ENCODE measurements at regions not wholly inside any gene's neighbourhood (a gene's known extent, or its start where the extent isn't known, plus 50 kb on each side); places are given as distances from the start of the nearest gene placed in this dataset.

DNA sequence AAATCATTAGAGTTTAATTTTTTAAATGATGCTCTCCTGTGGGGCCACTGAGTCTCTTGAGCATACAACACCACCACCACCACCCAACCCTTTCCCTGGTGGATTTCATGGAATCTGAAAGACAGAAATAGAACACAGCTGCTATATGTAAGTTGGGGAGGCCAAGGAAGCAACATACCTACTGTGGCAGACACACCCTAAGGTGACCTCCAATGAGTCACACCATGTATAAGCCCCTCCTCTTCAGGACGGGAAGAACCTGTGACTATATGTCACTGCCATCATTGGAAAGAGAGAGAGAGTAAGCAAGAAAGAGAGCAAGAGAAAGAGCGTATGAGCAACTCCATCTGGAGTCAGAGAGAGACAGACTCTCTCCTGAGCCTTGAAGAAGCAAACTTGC, 172.4 kb upstream of the NFE2L3 start:
- H3K4me1 ChIP-seq, result no peaks in the 10 kb centered on the region
- no peak for DNase-seq
- intact Hi-C loops (cut with DNase I), result no loop called here
- peaks cover 6% of the 10 kb centered on the region for H3K9me3 ChIP-seq
- H3K27ac ChIP-seq, result no peak overlapping the region
- H3K27me3 ChIP-seq (ENCODE audit: low read depth), result peaks cover 7% of the 10 kb centered on the region
- no peaks in the 10 kb centered on the region for H3K36me3 ChIP-seq
- H3K4me3 ChIP-seq, result no peak overlapping the region
- TF ChIP-seq, protein P1, sequence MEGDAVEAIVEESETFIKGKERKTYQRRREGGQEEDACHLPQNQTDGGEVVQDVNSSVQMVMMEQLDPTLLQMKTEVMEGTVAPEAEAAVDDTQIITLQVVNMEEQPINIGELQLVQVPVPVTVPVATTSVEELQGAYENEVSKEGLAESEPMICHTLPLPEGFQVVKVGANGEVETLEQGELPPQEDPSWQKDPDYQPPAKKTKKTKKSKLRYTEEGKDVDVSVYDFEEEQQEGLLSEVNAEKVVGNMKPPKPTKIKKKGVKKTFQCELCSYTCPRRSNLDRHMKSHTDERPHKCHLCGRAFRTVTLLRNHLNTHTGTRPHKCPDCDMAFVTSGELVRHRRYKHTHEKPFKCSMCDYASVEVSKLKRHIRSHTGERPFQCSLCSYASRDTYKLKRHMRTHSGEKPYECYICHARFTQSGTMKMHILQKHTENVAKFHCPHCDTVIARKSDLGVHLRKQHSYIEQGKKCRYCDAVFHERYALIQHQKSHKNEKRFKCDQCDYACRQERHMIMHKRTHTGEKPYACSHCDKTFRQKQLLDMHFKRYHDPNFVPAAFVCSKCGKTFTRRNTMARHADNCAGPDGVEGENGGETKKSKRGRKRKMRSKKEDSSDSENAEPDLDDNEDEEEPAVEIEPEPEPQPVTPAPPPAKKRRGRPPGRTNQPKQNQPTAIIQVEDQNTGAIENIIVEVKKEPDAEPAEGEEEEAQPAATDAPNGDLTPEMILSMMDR (IDR thresholded peaks at IDR 0.05), result no peak
- ATAC-seq, result no peak

DNA sequence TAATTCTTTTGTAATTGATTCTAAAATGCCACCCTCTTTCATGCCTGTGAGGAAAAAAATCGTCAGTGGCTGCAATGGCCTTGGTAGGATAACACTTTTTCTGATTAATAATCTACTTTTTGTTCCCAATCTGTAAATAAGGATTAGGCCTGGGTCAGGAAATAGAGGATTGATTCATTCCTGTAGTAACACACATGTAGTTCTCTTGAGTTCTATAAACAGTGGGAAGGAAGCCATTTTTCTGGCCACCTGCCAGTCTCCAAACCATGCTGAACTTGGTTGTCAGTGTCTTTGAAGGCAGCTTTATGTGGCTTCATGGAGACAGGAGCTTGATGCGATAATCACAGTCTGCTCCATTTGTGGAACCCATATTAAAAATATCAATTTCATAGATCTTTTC, 169.3 kb upstream of the NFE2L3 start:
- intact Hi-C loops (cut with DNase I), result no loop called here

DNA sequence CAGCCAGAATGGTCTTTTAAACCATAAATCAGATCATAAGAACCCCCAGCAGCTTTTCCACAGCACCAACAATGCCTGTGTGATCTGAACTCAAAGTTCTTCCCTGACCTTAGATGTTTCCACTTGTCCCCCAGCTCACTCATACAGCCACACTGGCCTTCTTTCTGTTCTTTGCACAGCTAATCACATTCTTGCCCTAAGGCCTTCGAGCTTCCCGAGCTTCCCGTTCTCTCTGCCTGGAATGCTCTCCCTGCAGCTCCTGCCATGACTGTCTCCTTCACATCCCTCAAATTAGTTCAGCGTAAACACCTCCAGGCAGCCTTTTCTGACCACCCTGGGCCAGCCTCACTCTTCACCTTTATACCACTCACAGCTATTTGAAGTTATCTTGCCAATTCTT, 166.8 kb upstream of the NFE2L3 start:
- H3K27ac ChIP-seq, result no peak overlapping the region
- intact Hi-C loops (cut with DNase I), result no loop called here
- no peak overlapping the region for H3K4me3 ChIP-seq
- ATAC-seq (no peak), DNase-seq (no peak)
- TF ChIP-seq, protein P1 (IDR thresholded peaks at IDR 0.05), result no peak
- H3K36me3 ChIP-seq, result no peaks in the 10 kb centered on the region
- H3K4me1 ChIP-seq, result no peaks in the 10 kb centered on the region
- H3K27me3 ChIP-seq (ENCODE audit: low read depth), result peaks cover 7% of the 10 kb centered on the region
- H3K9me3 ChIP-seq, result no peaks in the 10 kb centered on the region

More for the DNA sequence above, 169.3 kb upstream of the NFE2L3 start:
- Histone ChIP-seq H3K36me3 (no peaks in the 10 kb centered on the region), H3K4me1 (no peaks in the 10 kb centered on the region), H3K27ac (no peak overlapping the region), H3K4me3 (no peak overlapping the region), H3K9me3 (no peaks in the 10 kb centered on the region), H3K27me3 (ENCODE audit: low read depth) (peaks cover 7% of the 10 kb centered on the region)
- ATAC-seq, result no peak
- no peak for DNase-seq
- TF ChIP-seq, protein P1 (IDR thresholded peaks at IDR 0.05), result no peak

DNA sequence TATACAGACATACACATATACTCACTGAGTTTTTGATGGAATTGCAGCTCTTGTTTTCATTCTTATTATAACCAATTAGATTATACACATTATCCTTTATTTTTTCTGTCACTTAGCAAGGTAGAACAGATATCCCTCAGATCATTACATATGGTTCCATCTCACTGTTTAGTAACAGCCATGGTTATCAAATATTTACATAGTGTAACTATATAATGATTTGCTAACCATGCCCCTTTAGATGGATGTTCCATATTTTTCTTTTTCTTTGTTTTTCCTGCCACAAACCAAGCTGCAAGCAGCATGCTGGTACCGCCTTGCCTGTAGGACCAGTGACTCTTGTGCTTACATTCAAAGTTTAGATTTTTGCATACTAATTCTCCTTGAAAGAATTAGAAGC, 163.4 kb upstream of the NFE2L3 start:
- intact Hi-C loops (cut with DNase I), result no loop called here
- no peak overlapping the region for H3K27ac ChIP-seq
- H3K4me3 ChIP-seq, result no peak overlapping the region
- peaks cover under 1% of the 10 kb centered on the region for H3K27me3 ChIP-seq (ENCODE audit: low read depth)
- TF ChIP-seq, protein P1 (IDR thresholded peaks at IDR 0.05), result no peak
- no peaks in the 10 kb centered on the region for H3K9me3 ChIP-seq
- H3K4me1 ChIP-seq, result no peaks in the 10 kb centered on the region
- no peaks in the 10 kb centered on the region for H3K36me3 ChIP-seq
- no peak for DNase-seq
- no peak for ATAC-seq

DNA sequence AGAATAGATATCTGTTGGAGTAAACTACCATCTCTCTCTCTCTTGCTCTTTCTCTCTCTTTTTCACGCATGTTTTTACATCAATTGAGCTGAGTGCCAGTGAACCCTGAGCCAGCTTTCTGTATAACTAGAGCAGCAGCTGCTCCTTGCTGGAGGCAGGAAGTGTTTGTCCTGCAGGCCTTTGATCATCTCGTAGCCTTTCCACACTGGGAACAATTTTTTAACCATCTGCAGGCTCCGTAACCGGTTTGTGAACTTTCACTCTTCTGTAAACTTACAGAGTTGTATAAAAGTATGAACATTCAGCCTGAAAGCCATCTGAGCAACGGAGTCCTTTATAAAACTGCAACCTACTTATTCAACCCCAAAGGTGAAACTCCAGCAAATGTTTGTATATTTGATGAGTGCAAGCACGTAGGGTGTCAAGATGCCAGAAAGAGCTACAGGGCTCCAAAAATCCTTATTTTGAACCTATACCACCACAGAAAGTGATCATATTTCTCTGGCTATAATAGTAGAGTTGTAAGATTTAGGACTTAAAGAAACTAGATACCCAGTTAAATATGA, 162.8 kb upstream of the NFE2L3 start:
- intact Hi-C loops (cut with DNase I), result no loop called here
- ATAC-seq (no peak), DNase-seq (no peak)
- TF ChIP-seq, protein P1 (IDR thresholded peaks at IDR 0.05), result no peak
- no peak overlapping the region for H3K27ac ChIP-seq
- H3K4me1 ChIP-seq, result no peaks in the 10 kb centered on the region
- no peaks in the 10 kb centered on the region for H3K9me3 ChIP-seq
- H3K36me3 ChIP-seq, result no peaks in the 10 kb centered on the region
- no peak overlapping the region for H3K4me3 ChIP-seq
- H3K27me3 ChIP-seq (ENCODE audit: low read depth), result no peaks in the 10 kb centered on the region

All from lower lobe of right lung (tissue), 2 donors.